ENCODE measurements at regions not wholly inside any gene's neighbourhood (a gene's known extent, or its start where the extent isn't known, plus 50 kb on each side); places are given as distances from the start of the nearest gene placed in this dataset.

DNA sequence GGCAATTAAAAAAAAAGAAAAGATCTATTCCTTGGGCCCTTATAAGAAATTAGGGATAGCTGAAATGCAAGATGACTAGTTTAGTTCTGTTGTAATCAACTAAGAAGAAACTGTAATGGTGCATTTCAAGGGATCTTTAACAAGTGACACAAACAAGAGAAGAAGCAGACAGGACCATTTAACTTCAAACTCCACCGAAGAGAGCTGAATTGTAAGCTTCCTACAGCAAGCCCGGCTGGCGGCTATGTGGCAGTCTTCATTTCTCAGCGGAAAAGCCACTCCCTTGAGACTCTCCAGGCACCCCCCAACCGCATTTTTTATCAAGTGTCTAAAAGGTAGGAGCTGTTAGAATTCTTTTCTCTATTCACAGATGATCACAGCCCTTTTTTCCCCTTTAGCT lies 305.2 kb upstream of the ZNF507 start:
- TF ChIP-seq, protein P1, sequence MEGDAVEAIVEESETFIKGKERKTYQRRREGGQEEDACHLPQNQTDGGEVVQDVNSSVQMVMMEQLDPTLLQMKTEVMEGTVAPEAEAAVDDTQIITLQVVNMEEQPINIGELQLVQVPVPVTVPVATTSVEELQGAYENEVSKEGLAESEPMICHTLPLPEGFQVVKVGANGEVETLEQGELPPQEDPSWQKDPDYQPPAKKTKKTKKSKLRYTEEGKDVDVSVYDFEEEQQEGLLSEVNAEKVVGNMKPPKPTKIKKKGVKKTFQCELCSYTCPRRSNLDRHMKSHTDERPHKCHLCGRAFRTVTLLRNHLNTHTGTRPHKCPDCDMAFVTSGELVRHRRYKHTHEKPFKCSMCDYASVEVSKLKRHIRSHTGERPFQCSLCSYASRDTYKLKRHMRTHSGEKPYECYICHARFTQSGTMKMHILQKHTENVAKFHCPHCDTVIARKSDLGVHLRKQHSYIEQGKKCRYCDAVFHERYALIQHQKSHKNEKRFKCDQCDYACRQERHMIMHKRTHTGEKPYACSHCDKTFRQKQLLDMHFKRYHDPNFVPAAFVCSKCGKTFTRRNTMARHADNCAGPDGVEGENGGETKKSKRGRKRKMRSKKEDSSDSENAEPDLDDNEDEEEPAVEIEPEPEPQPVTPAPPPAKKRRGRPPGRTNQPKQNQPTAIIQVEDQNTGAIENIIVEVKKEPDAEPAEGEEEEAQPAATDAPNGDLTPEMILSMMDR (IDR thresholded peaks at IDR 0.05): no peak
- TF ChIP-seq POLR2AphosphoS5 (IDR thresholded peaks at IDR 0.05; ENCODE audit: insufficient read depth in 1 of 2, low read depth in 1 of 2) (no peak), POLR2A (IDR thresholded peaks at IDR 0.05) (no peak)
